GM12878 (cell line): ENCODE measurements at regions not wholly inside any gene's neighbourhood (a gene's known extent, or its start where the extent isn't known, plus 50 kb on each side); places are given as distances from the start of the nearest gene placed in this dataset.

Experiments
- ATF2 ChIP-seq: IDR thresholded peaks from 2 replicates; pipeline ENCODE4 v1.6.1; 2012; ENCODE audit warnings: low read length, inconsistent platforms
- ETV6 ChIP-seq, 2 experiments: fragments of 450-650 bp in 1 of 2; IDR thresholded peaks in 1 of 2; conservative IDR thresholded peaks in 1 of 2; 2 replicates each; pipeline ENCODE4 v1.6.1; 2014; ENCODE audit warnings: antibody characterized with exemption in 1 of 2, borderline replicate concordance in 1 of 2, low read depth in 1 of 2, mild to moderate bottlenecking in 1 of 2, moderate library complexity in 1 of 2
- NFYB ChIP-seq: IDR thresholded peaks from 2 replicates; pipeline ENCODE4 v1.6.1; 2011; ENCODE audit warnings: low read depth, mild to moderate bottlenecking, low read length, improper control_type of control experiment, moderate library complexity; ENCODE audit not compliant: insufficient read depth
- SIX5 ChIP-seq: IDR thresholded peaks from 2 replicates; pipeline ENCODE4 v1.6.1; 2011; ENCODE audit warnings: mild to moderate bottlenecking, low read depth, low read length, moderate library complexity; ENCODE audit not compliant: severe bottlenecking
- TBL1XR1 ChIP-seq: IDR thresholded peaks from 2 replicates; pipeline ENCODE4 v1.6.1; 2012; ENCODE audit warnings: low read depth, low read length, improper control_type of control experiment
- ZBTB40 ChIP-seq: fragments of 450-650 bp; IDR thresholded peaks from 2 replicates; pipeline ENCODE4 v1.6.1; 2016; ENCODE audit warnings: mild to moderate bottlenecking, moderate library complexity, borderline replicate concordance

- TF ChIP-seq ATF2: no peak
- no peak for TF ChIP-seq NFYB
- no peak for TF ChIP-seq ZBTB40
- no peak for TF ChIP-seq ETV6 (conservative IDR thresholded peaks at IDR 0.05 in 1 of 2, IDR thresholded peaks at IDR 0.05 in 1 of 2; ENCODE audit: borderline replicate concordance in 1 of 2, low read depth in 1 of 2)
- TF ChIP-seq TBL1XR1: no peak
- no peak for TF ChIP-seq SIX5
- TF ChIP-seq, all 136 proteins: peak for 0
Measured at GRCh38 chr11:33645686-33646085, 54.9 kb downstream of the C11orf91 start (continued).
